ENCODE measurements at regions not wholly inside any gene's neighbourhood (a gene's known extent, or its start where the extent isn't known, plus 50 kb on each side); places are given as distances from the start of the nearest gene placed in this dataset.

DNA sequence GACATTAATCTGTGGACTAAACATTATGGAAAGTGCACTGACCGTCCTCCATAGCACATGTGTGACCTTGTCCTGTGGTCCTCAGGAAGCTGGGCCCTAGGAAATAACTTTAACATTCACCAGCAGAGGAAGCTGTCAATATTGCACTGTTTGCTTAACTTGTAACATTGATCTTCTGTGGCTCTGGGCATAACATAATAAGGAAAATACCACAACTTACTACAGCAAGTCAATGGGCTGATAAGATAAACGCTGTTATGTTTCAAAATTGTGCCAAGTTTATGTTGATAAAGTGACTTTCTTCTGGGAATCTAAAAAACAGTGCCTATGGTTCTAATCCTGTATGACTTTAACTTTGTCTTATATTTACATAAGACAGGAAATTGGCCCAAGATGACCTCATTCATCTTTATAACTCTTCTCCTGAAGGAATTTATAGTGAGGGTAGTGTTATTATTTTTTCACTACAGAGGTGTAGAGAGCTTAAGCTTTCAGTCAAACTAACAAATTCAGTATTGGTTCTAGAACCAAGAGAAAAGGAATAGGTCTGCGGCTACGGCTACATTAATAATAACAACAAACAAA lies 113.7 kb upstream of the MAP4K3 start:
- Histone ChIP-seq H3K36me3 (ENCODE audit: control insufficient read depth, insufficient read depth, low read length) (no peaks in the 10 kb centered on the region), H3K4me3 (ENCODE audit: low read depth in 2 of 2, low read length in 2 of 2) (no peak overlapping the region), H3K27me3 (ENCODE audit: control insufficient read depth, insufficient read depth, low read length) (no peaks in the 10 kb centered on the region), H3K27ac (ENCODE audit: low read length) (no peak overlapping the region), H3K4me1 (ENCODE audit: control insufficient read depth, insufficient read depth, low read length) (no peaks in the 10 kb centered on the region), H3K9me3 (ENCODE audit: control insufficient read depth, insufficient read depth, low read depth, low read length) (peaks cover 3% of the 10 kb centered on the region; the same call in 1 of the 2 replicates)
- POLR2A ChIA-PET, result interaction anchor here (0.6 kb wide), 1 partner anchor 20 kb away, joined by 3 read pairs; no protein-coding TSS in a partner anchor
- ATAC-seq (no peak), DNase-seq (ENCODE audit: low read depth, low spot score) (no peak)
- CTCF ChIA-PET, result no interaction called here
- TF ChIP-seq POLR2AphosphoS5 (IDR thresholded peaks at IDR 0.05; ENCODE audit: low read depth, low read length) (no peak), TCF7L2 (IDR thresholded peaks at IDR 0.05; ENCODE audit: low read depth, low read length) (no peak), SIN3A (IDR thresholded peaks at IDR 0.05; ENCODE audit: borderline replicate concordance, insufficient read depth, low read depth, low read length) (no peak)
- TF ChIP-seq, protein P1, sequence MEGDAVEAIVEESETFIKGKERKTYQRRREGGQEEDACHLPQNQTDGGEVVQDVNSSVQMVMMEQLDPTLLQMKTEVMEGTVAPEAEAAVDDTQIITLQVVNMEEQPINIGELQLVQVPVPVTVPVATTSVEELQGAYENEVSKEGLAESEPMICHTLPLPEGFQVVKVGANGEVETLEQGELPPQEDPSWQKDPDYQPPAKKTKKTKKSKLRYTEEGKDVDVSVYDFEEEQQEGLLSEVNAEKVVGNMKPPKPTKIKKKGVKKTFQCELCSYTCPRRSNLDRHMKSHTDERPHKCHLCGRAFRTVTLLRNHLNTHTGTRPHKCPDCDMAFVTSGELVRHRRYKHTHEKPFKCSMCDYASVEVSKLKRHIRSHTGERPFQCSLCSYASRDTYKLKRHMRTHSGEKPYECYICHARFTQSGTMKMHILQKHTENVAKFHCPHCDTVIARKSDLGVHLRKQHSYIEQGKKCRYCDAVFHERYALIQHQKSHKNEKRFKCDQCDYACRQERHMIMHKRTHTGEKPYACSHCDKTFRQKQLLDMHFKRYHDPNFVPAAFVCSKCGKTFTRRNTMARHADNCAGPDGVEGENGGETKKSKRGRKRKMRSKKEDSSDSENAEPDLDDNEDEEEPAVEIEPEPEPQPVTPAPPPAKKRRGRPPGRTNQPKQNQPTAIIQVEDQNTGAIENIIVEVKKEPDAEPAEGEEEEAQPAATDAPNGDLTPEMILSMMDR (IDR thresholded peaks at IDR 0.05), result no peak
- TF ChIP-seq, protein P2, sequence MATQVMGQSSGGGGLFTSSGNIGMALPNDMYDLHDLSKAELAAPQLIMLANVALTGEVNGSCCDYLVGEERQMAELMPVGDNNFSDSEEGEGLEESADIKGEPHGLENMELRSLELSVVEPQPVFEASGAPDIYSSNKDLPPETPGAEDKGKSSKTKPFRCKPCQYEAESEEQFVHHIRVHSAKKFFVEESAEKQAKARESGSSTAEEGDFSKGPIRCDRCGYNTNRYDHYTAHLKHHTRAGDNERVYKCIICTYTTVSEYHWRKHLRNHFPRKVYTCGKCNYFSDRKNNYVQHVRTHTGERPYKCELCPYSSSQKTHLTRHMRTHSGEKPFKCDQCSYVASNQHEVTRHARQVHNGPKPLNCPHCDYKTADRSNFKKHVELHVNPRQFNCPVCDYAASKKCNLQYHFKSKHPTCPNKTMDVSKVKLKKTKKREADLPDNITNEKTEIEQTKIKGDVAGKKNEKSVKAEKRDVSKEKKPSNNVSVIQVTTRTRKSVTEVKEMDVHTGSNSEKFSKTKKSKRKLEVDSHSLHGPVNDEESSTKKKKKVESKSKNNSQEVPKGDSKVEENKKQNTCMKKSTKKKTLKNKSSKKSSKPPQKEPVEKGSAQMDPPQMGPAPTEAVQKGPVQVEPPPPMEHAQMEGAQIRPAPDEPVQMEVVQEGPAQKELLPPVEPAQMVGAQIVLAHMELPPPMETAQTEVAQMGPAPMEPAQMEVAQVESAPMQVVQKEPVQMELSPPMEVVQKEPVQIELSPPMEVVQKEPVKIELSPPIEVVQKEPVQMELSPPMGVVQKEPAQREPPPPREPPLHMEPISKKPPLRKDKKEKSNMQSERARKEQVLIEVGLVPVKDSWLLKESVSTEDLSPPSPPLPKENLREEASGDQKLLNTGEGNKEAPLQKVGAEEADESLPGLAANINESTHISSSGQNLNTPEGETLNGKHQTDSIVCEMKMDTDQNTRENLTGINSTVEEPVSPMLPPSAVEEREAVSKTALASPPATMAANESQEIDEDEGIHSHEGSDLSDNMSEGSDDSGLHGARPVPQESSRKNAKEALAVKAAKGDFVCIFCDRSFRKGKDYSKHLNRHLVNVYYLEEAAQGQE (IDR thresholded peaks at IDR 0.05; ENCODE audit: insufficient read depth in 1 of 2, low read depth in 2 of 2, low read length in 1 of 2), result no peak
- in situ Hi-C loops (cut with HindIII; ENCODE audit: low pct_unique_long_range_greater_than_20kb, low sequenced_read_pairs), result no loop called here
- no TSS peak for BruUV-seq (replicated peaks)
- intact Hi-C loops (cut with micrococcal nuclease; ENCODE audit: unreplicated experiment), result no loop called here

DNA sequence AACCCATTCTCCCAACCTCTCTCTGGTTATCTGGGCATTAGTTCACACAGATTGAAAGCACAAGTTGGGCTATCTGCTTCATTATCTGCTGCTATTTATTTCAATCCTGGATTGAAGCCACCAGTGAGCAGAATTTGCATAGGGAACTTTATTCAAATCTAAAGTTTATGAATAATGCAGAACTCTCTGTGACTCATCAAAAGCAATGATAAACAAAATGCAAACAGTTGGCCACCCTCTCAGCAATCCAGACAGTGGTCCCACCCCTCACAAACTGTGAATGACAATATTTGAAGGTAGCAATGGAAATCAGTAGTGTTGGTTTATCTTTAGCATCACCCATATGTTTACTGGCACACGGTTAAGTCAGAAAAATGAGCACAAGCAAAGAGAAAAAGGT lies 106.8 kb upstream of the TMEM178A start:
- BruUV-seq (replicated peaks), result no TSS peak
- peaks cover 7% of the 10 kb centered on the region; the same call in 1 of the 2 replicates for H3K9me3 ChIP-seq (ENCODE audit: control insufficient read depth, insufficient read depth, low read depth, low read length)
- no peaks in the 10 kb centered on the region for H3K36me3 ChIP-seq (ENCODE audit: control insufficient read depth, insufficient read depth, low read length)
- no peak overlapping the region for H3K4me3 ChIP-seq (ENCODE audit: low read depth in 2 of 2, low read length in 2 of 2)
- POLR2A ChIA-PET, result no interaction called here
- no peak for ATAC-seq
- in situ Hi-C loops (cut with HindIII; ENCODE audit: low pct_unique_long_range_greater_than_20kb, low sequenced_read_pairs) (no loop called here), intact Hi-C loops (cut with micrococcal nuclease; ENCODE audit: unreplicated experiment) (no loop called here)
- no peak for DNase-seq (ENCODE audit: low read depth, low spot score)
- H3K27ac ChIP-seq (ENCODE audit: low read length), result no peak overlapping the region
- no peaks in the 10 kb centered on the region for H3K27me3 ChIP-seq (ENCODE audit: control insufficient read depth, insufficient read depth, low read length)
- CTCF ChIA-PET, result no interaction called here
- H3K4me1 ChIP-seq (ENCODE audit: control insufficient read depth, insufficient read depth, low read length), result no peaks in the 10 kb centered on the region
- TF ChIP-seq, protein P1 (IDR thresholded peaks at IDR 0.05), result no peak
- TF ChIP-seq TCF7L2 (IDR thresholded peaks at IDR 0.05; ENCODE audit: low read depth, low read length), result no peak
- TF ChIP-seq SIN3A (IDR thresholded peaks at IDR 0.05; ENCODE audit: borderline replicate concordance, insufficient read depth, low read depth, low read length), result no peak

Data from Panc1 (cell line).